ENCODE measurements at regions not wholly inside any gene's neighbourhood (a gene's known extent, or its start where the extent isn't known, plus 50 kb on each side); places are given as distances from the start of the nearest gene placed in this dataset.

GRCh38 chr12:124491310-124491709, 76.1 kb downstream of the NCOR2 start:
- Histone ChIP-seq H3K4me1 (ENCODE audit: control insufficient read depth in 1 of 2, insufficient read depth in 2 of 2, low read length in 2 of 2) (no peaks in the 10 kb centered on the region), H2AFZ (ENCODE audit: insufficient read depth, low read depth, low read length, poor library complexity, severe bottlenecking) (no peak overlapping the region), H3K27ac (ENCODE audit: low read depth in 1 of 2, low read length in 2 of 2) (peak overlapping the region in 1 of 2 donors; percentile 20), H3K4me2 (replicated peaks; ENCODE audit: extremely low read depth, low read length, poor library complexity, severe bottlenecking) (no peak overlapping the region), H3K27me3 (ENCODE audit: control insufficient read depth in 2 of 2, insufficient read depth in 2 of 2, low read length in 2 of 2) (no peaks in the 10 kb centered on the region), H3K79me2 (ENCODE audit: insufficient read depth, low read length) (peaks cover 97% of the 10 kb centered on the region), H3K36me3 (replicated peaks in 1 of 2; ENCODE audit: control insufficient read depth in 1 of 2, insufficient read depth in 2 of 2, low read length in 2 of 2) (peaks cover 63 to 96% of the 10 kb centered on the region in 2 donors), H3K4me3 (replicated peaks in 1 of 3; ENCODE audit: low read depth in 2 of 3, low read length in 3 of 3) (no peak overlapping the region), H4K20me1 (ENCODE audit: insufficient read depth, low read length) (peaks cover 100% of the 10 kb centered on the region), H3K9ac (ENCODE audit: insufficient read depth, low read length, poor library complexity, severe bottlenecking) (no peak overlapping the region), H3K9me3 (replicated peaks in 1 of 2; ENCODE audit: control insufficient read depth in 1 of 2, insufficient read depth in 1 of 2, low read length in 2 of 2) (no peaks in the 10 kb centered on the region)
- H3K27me3 Mint-ChIP-seq (ENCODE audit: low read depth in 3 of 3) = peaks cover 0 to 4% (median 0%) of the 10 kb centered on the region in 3 donors
- H3K27ac Mint-ChIP-seq = peak overlapping the region in 1 of 7 donors; percentile 29
- DNase-seq = no peak
- intact Hi-C loops (cut with micrococcal nuclease) = no loop called here
- WGBS (ENCODE audit: insufficient coverage) = 99% methylated on average over 7 of the region's 7 CpGs
- H3K4me1 Mint-ChIP-seq = peaks cover 8% of the 10 kb centered on the region
- H3K9me3 Mint-ChIP-seq = no peaks in the 10 kb centered on the region
- TF ChIP-seq, protein P1, sequence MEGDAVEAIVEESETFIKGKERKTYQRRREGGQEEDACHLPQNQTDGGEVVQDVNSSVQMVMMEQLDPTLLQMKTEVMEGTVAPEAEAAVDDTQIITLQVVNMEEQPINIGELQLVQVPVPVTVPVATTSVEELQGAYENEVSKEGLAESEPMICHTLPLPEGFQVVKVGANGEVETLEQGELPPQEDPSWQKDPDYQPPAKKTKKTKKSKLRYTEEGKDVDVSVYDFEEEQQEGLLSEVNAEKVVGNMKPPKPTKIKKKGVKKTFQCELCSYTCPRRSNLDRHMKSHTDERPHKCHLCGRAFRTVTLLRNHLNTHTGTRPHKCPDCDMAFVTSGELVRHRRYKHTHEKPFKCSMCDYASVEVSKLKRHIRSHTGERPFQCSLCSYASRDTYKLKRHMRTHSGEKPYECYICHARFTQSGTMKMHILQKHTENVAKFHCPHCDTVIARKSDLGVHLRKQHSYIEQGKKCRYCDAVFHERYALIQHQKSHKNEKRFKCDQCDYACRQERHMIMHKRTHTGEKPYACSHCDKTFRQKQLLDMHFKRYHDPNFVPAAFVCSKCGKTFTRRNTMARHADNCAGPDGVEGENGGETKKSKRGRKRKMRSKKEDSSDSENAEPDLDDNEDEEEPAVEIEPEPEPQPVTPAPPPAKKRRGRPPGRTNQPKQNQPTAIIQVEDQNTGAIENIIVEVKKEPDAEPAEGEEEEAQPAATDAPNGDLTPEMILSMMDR (IDR thresholded peaks at IDR 0.05) = no peak
- peaks cover 59 to 73% of the 10 kb centered on the region in 2 donors for H3K36me3 Mint-ChIP-seq
- no peak overlapping the region for H3K4me3 Mint-ChIP-seq

- H3K4me1 Mint-ChIP-seq = peaks cover 8% of the 10 kb centered on the region
- DNase-seq = no peak
- H3K27me3 Mint-ChIP-seq (ENCODE audit: low read depth in 3 of 3) = peaks cover 0 to 4% (median 0%) of the 10 kb centered on the region in 3 donors
- H3K79me2 ChIP-seq (ENCODE audit: insufficient read depth, low read length) = peaks cover 96% of the 10 kb centered on the region
- H3K4me1 ChIP-seq (ENCODE audit: control insufficient read depth in 1 of 2, insufficient read depth in 2 of 2, low read length in 2 of 2) = no peaks in the 10 kb centered on the region
- no peaks in the 10 kb centered on the region for H3K9me3 ChIP-seq (replicated peaks in 1 of 2; ENCODE audit: control insufficient read depth in 1 of 2, insufficient read depth in 1 of 2, low read length in 2 of 2)
- H4K20me1 ChIP-seq (ENCODE audit: insufficient read depth, low read length) = peaks cover 100% of the 10 kb centered on the region
- peaks cover 63 to 77% of the 10 kb centered on the region in 2 donors for H3K36me3 Mint-ChIP-seq
- H3K27me3 ChIP-seq (ENCODE audit: control insufficient read depth in 2 of 2, insufficient read depth in 2 of 2, low read length in 2 of 2) = no peaks in the 10 kb centered on the region
- no peak overlapping the region for H3K4me2 ChIP-seq (replicated peaks; ENCODE audit: extremely low read depth, low read length, poor library complexity, severe bottlenecking)
- H3K27ac Mint-ChIP-seq = peak overlapping the region in 2 of 7 donors; percentile 8 to 23
- H3K36me3 ChIP-seq (replicated peaks in 1 of 2; ENCODE audit: control insufficient read depth in 1 of 2, insufficient read depth in 2 of 2, low read length in 2 of 2) = peaks cover 67 to 100% of the 10 kb centered on the region in 2 donors
- TF ChIP-seq, protein P1 (IDR thresholded peaks at IDR 0.05) = no peak
- no peak overlapping the region for H3K27ac ChIP-seq (ENCODE audit: low read depth in 1 of 2, low read length in 2 of 2)
- 96% methylated on average over 17 of the region's 17 CpGs for WGBS (ENCODE audit: insufficient coverage)
- H3K4me3 ChIP-seq (replicated peaks in 1 of 3; ENCODE audit: low read depth in 2 of 3, low read length in 3 of 3) = no peak overlapping the region
- H3K9ac ChIP-seq (ENCODE audit: insufficient read depth, low read length, poor library complexity, severe bottlenecking) = no peak overlapping the region
- H3K4me3 Mint-ChIP-seq = no peak overlapping the region
- no peaks in the 10 kb centered on the region for H3K9me3 Mint-ChIP-seq
- H2AFZ ChIP-seq (ENCODE audit: insufficient read depth, low read depth, low read length, poor library complexity, severe bottlenecking) = no peak overlapping the region
- intact Hi-C loops (cut with micrococcal nuclease) = no loop called here
Measured at GRCh38 chr12:124490584-124491305, 76.7 kb downstream of the NCOR2 start.
